ENCODE measurements at regions not wholly inside any gene's neighbourhood (a gene's known extent, or its start where the extent isn't known, plus 50 kb on each side); places are given as distances from the start of the nearest gene placed in this dataset.

DNA sequence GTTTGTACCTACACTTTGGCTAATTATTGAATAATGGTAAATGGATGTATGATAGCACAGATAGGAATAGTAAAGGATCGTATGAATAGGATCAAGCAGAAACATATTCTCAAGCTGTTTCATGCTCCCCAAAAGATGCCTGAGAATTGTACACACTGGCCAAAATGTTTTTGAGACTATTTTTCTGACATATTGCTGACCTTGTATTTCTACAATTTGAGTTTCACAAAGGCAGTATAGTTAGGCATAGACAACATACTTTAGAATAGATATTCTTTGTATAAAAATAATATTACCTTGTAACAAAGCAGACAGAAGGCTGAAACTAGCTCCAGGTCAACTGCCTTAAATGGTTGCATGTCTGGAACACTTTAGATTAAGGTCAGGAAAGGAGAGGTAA, 598.4 kb downstream of the COL12A1 start:
- TF ChIP-seq, protein P1, sequence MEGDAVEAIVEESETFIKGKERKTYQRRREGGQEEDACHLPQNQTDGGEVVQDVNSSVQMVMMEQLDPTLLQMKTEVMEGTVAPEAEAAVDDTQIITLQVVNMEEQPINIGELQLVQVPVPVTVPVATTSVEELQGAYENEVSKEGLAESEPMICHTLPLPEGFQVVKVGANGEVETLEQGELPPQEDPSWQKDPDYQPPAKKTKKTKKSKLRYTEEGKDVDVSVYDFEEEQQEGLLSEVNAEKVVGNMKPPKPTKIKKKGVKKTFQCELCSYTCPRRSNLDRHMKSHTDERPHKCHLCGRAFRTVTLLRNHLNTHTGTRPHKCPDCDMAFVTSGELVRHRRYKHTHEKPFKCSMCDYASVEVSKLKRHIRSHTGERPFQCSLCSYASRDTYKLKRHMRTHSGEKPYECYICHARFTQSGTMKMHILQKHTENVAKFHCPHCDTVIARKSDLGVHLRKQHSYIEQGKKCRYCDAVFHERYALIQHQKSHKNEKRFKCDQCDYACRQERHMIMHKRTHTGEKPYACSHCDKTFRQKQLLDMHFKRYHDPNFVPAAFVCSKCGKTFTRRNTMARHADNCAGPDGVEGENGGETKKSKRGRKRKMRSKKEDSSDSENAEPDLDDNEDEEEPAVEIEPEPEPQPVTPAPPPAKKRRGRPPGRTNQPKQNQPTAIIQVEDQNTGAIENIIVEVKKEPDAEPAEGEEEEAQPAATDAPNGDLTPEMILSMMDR (IDR thresholded peaks at IDR 0.05; ENCODE audit: low read length), result no peak
- TF ChIP-seq EZH2 (IDR thresholded peaks at IDR 0.05; ENCODE audit: borderline replicate concordance, low read length), result no peak
